ENCODE measurements at regions not wholly inside any gene's neighbourhood (a gene's known extent, or its start where the extent isn't known, plus 50 kb on each side); places are given as distances from the start of the nearest gene placed in this dataset.

- no peak overlapping the region for H3K4me3 ChIP-seq (ENCODE audit: control insufficient read depth, low read depth, low read length)
- no peak for DNase-seq (ENCODE audit: low read depth)
- TF ChIP-seq CTCF (conservative IDR thresholded peaks at IDR 0.05; ENCODE audit: control insufficient read depth, insufficient read depth, low read depth, low read length): no peak
Measured at GRCh38 chr2:10983711-10984110, 72.0 kb downstream of the KCNF1 start.

- no peak for TF ChIP-seq CTCF (conservative IDR thresholded peaks at IDR 0.05; ENCODE audit: control insufficient read depth, insufficient read depth, low read depth, low read length)
- DNase-seq (ENCODE audit: low read depth): no peak
Measured at GRCh38 chr2:10984418-10985135, 72.8 kb downstream of the KCNF1 start.

GRCh38 chr2:10985260-10985659 is 73.5 kb downstream of the KCNF1 start:
- DNase-seq (ENCODE audit: low read depth): no peak

More at GRCh38 chr2:10984418-10985135, 72.8 kb downstream of the KCNF1 start:
- H3K4me3 ChIP-seq (ENCODE audit: control insufficient read depth, low read depth, low read length): no peak overlapping the region

GRCh38 chr2:10985901-10986535 is 74.3 kb downstream of the KCNF1 start:
- no peak for DNase-seq (ENCODE audit: low read depth)
- H3K4me3 ChIP-seq (ENCODE audit: control insufficient read depth, low read depth, low read length): no peak overlapping the region
- TF ChIP-seq CTCF (conservative IDR thresholded peaks at IDR 0.05; ENCODE audit: control insufficient read depth, insufficient read depth, low read depth, low read length): no peak

More at GRCh38 chr2:10985260-10985659, 73.5 kb downstream of the KCNF1 start:
- no peak overlapping the region for H3K4me3 ChIP-seq (ENCODE audit: control insufficient read depth, low read depth, low read length)
- no peak for TF ChIP-seq CTCF (conservative IDR thresholded peaks at IDR 0.05; ENCODE audit: control insufficient read depth, insufficient read depth, low read depth, low read length)

GRCh38 chr2:10987439-10987838 is 75.7 kb downstream of the KCNF1 start:
- DNase-seq (ENCODE audit: low read depth): no peak
- no peak for TF ChIP-seq CTCF (conservative IDR thresholded peaks at IDR 0.05; ENCODE audit: control insufficient read depth, insufficient read depth, low read depth, low read length)
- H3K4me3 ChIP-seq (ENCODE audit: control insufficient read depth, low read depth, low read length): no peak overlapping the region

- DNase-seq (ENCODE audit: low read depth): no peak
- no peak overlapping the region for H3K4me3 ChIP-seq (ENCODE audit: control insufficient read depth, low read depth, low read length)
- TF ChIP-seq CTCF (conservative IDR thresholded peaks at IDR 0.05; ENCODE audit: control insufficient read depth, insufficient read depth, low read depth, low read length): no peak
Measured at GRCh38 chr2:10987861-10988260, 76.1 kb downstream of the KCNF1 start.

Measured in fibroblast of mammary gland (primary cell).